ENCODE measurements at regions not wholly inside any gene's neighbourhood (a gene's known extent, or its start where the extent isn't known, plus 50 kb on each side); places are given as distances from the start of the nearest gene placed in this dataset.

GRCh38 chr7:57210871-57211270 lies 78.6 kb upstream of the ZNF479 start:
- no peak for TF ChIP-seq CTCF (conservative IDR thresholded peaks at IDR 0.05; ENCODE audit: low read length)
- no peak for TF ChIP-seq EZH2phosphoT487 (IDR thresholded peaks at IDR 0.05; ENCODE audit: borderline replicate concordance)

Measured in Loucy (cell line).